ENCODE measurements at regions not wholly inside any gene's neighbourhood (a gene's known extent, or its start where the extent isn't known, plus 50 kb on each side); places are given as distances from the start of the nearest gene placed in this dataset.

- 79% methylated on average over 5 of the region's 5 CpGs for WGBS
- Histone ChIP-seq H3K4me1 (ENCODE audit: control insufficient read depth in 4 of 4, insufficient read depth in 4 of 4, low read length in 3 of 4) (no peaks in the 10 kb centered on the region), H3K27ac (ENCODE audit: low read depth in 1 of 2, low read length in 2 of 2) (no peak overlapping the region), H3K36me3 (ENCODE audit: control insufficient read depth in 4 of 4, insufficient read depth in 3 of 4, low read depth in 1 of 4, low read length in 3 of 4) (no peaks in the 10 kb centered on the region), H3K9ac (ENCODE audit: low read depth in 1 of 2, low read length in 2 of 2) (no peak overlapping the region), H3K27me3 (ENCODE audit: control insufficient read depth in 4 of 4, insufficient read depth in 4 of 4, low read length in 3 of 4) (peaks cover 0 to 2% (median 0%) of the 10 kb centered on the region in 4 donors), H3K4me3 (ENCODE audit: low read depth in 1 of 3, low read length in 3 of 3) (no peak overlapping the region), H3K9me3 (ENCODE audit: control insufficient read depth in 4 of 4, low read length in 3 of 4) (no peaks in the 10 kb centered on the region)
- DNase-seq (ENCODE audit: low spot score) = no peak
- no peak for TF ChIP-seq HNF4G (IDR thresholded peaks at IDR 0.05)
- no peak for TF ChIP-seq MAX (IDR thresholded peaks at IDR 0.05)
- no peak for TF ChIP-seq ATF3 (IDR thresholded peaks at IDR 0.05)
- TF ChIP-seq NR2F2 (IDR thresholded peaks at IDR 0.05) = no peak
- no peak for TF ChIP-seq FOXA1 (IDR thresholded peaks at IDR 0.05)
- no peak for TF ChIP-seq FOXA2 (IDR thresholded peaks at IDR 0.05)
- TF ChIP-seq SP1 (IDR thresholded peaks at IDR 0.05) = no peak
- no peak for TF ChIP-seq CTCF (IDR thresholded peaks at IDR 0.05; ENCODE audit: low read depth, low read length, missing input control)
- TF ChIP-seq ZBTB33 (IDR thresholded peaks at IDR 0.05) = no peak
- no peak for TF ChIP-seq GABPA (IDR thresholded peaks at IDR 0.05 in 1 of 2, conservative IDR thresholded peaks at IDR 0.05 in 1 of 2)
Measured at GRCh38 chr5:167773668-167774301, 517.7 kb upstream of the WWC1 start.

- H3K4me3 ChIP-seq (ENCODE audit: low read depth in 1 of 3, low read length in 3 of 3) = no peak overlapping the region
- 45% methylated on average over 1 of the region's 1 CpG for WGBS
- H3K27me3 ChIP-seq (ENCODE audit: control insufficient read depth in 4 of 4, insufficient read depth in 4 of 4, low read length in 3 of 4) = no peaks in the 10 kb centered on the region
Measured at GRCh38 chr5:167777746-167778145, 513.7 kb upstream of the WWC1 start.

More at GRCh38 chr5:167777746-167778145, 513.7 kb upstream of the WWC1 start:
- DNase-seq (ENCODE audit: low spot score) = no peak
- no peaks in the 10 kb centered on the region for H3K4me1 ChIP-seq (ENCODE audit: control insufficient read depth in 4 of 4, insufficient read depth in 4 of 4, low read length in 3 of 4)
- no peak overlapping the region for H3K9ac ChIP-seq (ENCODE audit: low read depth in 1 of 2, low read length in 2 of 2)
- H3K9me3 ChIP-seq (ENCODE audit: control insufficient read depth in 4 of 4, low read length in 3 of 4) = no peaks in the 10 kb centered on the region
- H3K36me3 ChIP-seq (ENCODE audit: control insufficient read depth in 4 of 4, insufficient read depth in 3 of 4, low read depth in 1 of 4, low read length in 3 of 4) = no peaks in the 10 kb centered on the region
- no peak overlapping the region for H3K27ac ChIP-seq (ENCODE audit: low read depth in 1 of 2, low read length in 2 of 2)
- TF ChIP-seq RAD21 (IDR thresholded peaks at IDR 0.05) = no peak
- TF ChIP-seq HNF4A (conservative IDR thresholded peaks at IDR 0.05) = no peak
- TF ChIP-seq JUND (IDR thresholded peaks at IDR 0.05) = no peak
- TF ChIP-seq MAX (IDR thresholded peaks at IDR 0.05) = no peak
- TF ChIP-seq ZBTB33 (IDR thresholded peaks at IDR 0.05) = no peak
- no peak for TF ChIP-seq FOXA1 (IDR thresholded peaks at IDR 0.05)
- no peak for TF ChIP-seq NR2F2 (IDR thresholded peaks at IDR 0.05)
- TF ChIP-seq RXRA (IDR thresholded peaks at IDR 0.05) = no peak

Data from liver (tissue), 8 donors.